HG02870 (cell line): ENCODE measurements at regions not wholly inside any gene's neighbourhood (a gene's known extent, or its start where the extent isn't known, plus 50 kb on each side); places are given as distances from the start of the nearest gene placed in this dataset.
A peak's percentile ranks its signal among the peaks of the same experiment; 100 is the strongest.

ENCODE experiments used
- ATAC-seq: cut with Tn5 transposase; IDR thresholded peaks from one replicate; pipeline ENCODE4 v1.9.1; 2021; ENCODE audit warnings: mild to moderate bottlenecking, moderate library complexity; ENCODE audit not compliant: unreplicated experiment

DNA sequence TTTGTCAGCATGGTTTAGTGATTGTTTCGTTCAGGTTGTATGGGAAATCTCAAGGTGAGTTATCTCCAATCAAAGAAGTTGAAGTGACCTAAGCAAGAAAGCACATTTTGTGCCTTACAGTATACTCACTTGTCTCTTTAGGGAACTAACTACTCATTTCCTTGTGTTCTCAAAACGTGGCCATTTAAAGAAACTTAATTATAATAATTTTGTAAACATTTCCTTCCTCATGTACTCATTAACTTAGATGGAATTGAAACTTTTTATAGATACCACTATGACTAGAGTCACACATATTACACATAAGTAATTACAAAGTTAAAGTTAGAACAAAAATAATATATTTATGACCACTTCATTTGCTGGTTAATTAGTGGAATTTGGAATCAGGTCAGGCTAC lies 552.6 kb downstream of the MRPL39 start:
- ATAC-seq, result no peak

GRCh38 chr21:25039461-25040380 lies 567.6 kb downstream of the MRPL39 start:
- ATAC-seq, result peak; percentile 82

GRCh38 chr21:25036775-25037174 lies 570.5 kb downstream of the MRPL39 start:
- peak; percentile 47 for ATAC-seq

GRCh38 chr21:25031750-25032149 lies 575.5 kb downstream of the MRPL39 start:
- no peak for ATAC-seq

GRCh38 chr21:25029580-25029979 lies 577.7 kb downstream of the MRPL39 start:
- ATAC-seq, result peak; percentile 61

DNA sequence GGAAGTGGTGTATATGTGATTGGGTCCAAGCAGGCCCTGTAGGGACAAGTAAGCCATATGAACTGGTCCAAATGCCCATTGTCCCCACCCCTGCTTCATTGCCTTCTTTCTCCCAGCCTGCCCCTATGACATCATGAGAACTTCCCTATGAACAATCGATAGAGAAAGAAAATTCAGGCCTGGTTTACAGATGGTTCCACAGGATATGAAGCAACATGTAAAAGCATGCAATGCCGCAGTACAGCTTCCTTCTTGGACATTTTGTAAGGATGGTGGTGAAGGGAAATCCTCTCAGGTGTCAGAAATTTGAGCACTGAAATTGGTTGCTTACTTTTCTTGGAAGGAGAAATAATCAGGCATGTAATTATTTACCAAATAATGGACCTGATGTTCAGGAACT lies 581.7 kb downstream of the MRPL39 start:
- ATAC-seq, result no peak

DNA sequence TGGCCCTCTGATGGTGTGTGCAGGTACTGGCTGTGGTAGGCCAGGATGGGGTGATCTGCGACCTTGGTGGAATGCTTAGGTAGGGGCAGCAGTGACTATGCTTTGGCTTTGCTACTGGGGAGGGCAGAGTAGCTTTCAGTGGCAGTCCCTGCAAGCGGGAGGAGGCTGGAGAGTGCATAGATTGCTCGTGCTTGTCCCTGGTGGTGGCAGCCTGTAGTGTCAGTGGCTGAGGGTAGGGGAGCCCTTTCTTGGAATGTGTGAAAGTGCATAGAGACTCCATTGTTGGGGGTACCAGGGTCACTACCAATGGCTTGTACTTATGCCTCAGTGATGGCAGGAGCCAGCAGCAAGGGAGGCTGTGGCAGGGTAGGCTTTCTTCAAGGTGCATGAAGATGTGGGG lies 582.6 kb downstream of the MRPL39 start:
- ATAC-seq, result no peak

DNA sequence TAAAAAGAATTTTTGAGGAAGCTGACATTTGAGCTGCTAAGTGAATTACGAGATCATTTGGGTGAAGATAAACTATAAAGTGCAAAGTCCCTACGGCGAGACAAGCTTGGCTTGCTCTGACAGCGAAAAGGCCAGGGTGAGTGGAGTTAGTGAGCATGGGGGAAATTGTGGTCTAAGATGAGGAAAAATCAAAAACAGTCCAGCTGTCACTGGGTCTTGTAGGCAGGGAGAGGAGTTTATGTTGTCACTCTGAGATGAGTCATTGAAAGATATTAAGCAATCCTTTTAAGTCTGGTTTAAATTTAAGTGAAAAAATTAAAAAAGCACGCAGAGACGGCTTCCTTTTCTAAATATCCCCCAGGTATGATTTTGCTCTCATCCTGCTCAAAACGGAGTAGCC lies 601.9 kb downstream of the MRPL39 start:
- ATAC-seq, result no peak

DNA sequence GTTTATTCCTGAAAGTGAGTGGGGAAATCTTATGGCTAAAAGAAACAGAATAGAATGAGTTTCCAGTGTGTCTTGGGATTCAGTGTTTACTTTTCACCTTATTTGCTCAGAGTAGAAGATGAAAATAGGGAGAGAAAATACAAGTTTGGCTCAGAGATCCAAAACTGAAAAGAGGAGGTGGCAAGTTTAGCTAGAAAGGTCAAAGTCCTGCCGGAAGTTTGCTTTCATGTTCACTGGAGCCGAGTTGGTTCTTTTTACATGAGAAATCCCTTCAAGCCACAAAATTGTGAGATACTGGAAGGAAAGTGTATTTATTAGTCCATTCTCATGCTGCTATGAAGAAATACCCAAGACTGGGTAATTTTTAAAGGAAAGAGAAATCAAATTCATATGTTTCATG lies 604.6 kb downstream of the MRPL39 start:
- ATAC-seq, result no peak

DNA sequence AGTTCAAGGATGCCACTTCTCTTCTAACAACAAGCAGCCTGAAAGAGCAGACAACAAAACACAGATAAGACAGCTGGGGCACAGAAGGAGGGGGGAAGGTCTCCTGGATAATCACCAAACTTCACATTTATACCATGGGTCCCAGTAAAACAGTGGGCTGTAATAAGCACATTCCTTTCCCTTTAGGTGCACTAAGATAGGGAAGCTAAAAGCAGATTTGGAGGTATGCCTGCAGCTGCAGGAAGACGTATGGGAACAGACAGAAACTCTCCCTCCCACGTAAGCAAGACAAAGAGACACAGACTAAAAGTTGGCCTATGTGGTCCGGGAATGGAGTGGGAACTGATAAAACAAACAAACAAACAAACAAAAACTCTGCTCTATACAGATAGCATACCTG lies 612.1 kb downstream of the MRPL39 start:
- no peak for ATAC-seq

DNA sequence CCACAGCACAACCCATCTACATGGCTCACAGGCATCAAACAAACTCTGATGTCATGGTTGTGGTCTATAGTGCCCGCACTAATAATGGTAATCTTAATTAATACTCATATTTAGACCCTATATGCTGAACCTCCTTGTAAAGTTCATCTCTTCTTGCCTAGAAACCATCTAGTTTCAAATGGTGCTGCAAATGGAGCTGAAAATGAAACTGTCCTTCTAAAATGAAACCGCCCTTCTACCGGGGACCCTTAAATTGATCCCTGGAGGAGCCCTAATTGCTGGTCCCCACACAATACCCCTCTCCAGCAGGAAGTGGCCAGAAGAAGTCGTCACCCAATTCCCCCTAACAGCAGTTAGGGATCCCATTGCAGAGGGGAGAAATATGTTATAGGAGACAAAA lies 612.6 kb downstream of the MRPL39 start:
- ATAC-seq, result peak; percentile 49

DNA sequence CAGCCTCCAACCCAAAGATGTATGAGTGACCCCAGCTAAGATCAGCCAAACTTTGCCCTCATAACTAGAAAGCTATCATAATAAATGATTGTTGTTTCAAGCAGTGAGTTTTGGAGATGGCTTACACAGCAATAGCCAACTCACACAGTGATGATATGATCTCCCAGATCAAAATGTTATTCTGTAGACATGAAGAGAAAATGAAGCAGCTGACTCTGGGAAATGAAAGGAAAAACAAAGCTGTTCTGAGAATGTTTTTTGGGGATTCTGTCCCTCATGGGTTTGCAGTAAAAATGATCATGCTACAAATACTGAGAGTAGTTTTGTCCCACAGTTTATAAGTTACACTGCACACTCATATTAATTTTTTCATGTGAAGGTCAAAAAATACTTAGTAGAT lies 617.8 kb downstream of the MRPL39 start:
- no peak for ATAC-seq

GRCh38 chr21:24988941-24989340 lies 618.3 kb downstream of the MRPL39 start:
- ATAC-seq, result no peak

- ATAC-seq, result peak; percentile 70
Observed at GRCh38 chr21:24976238-24976637, 631.0 kb downstream of the MRPL39 start.

DNA sequence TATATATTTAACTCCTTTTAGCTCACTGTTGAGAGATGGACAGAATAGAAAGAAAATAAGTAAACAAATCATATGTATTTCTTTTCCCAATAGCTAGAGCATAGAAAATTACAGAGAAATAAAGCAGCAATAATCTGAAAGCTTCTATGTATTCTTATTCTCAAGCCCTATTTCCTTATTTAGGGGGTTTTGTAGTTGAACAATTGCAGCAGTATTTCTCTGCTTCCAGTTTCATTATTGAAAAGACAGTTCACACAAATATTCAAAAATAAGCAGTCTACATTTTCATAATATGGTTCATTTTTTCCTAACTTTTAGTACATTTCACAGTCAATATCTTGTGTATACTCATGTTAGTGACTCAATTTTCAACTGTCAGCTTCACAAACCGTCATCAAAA lies 638.2 kb downstream of the MRPL39 start:
- ATAC-seq, result no peak

- peak; percentile 97 for ATAC-seq
Observed at GRCh38 chr21:24955275-24955961, 651.9 kb downstream of the MRPL39 start.

DNA sequence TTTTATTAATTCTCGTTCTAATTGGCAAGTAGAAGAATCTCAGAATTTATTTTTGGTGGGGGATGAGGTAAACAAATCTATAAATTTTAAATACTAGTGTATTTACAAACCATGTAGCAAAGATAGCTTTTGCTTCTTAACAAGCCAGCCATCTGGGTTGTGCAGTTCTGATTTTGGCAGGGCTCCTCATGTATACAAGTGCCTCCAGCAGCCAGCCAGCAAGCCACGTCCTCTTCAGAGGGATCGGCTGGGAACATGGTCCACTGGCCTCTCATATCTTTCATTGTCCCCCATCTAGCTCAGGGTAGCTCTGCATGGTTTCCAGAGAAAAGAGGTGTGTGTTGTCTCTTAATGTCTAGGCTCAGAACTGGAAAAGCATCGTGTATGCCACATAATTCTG lies 659.1 kb downstream of the MRPL39 start:
- no peak for ATAC-seq

GRCh38 chr21:24945910-24946309 lies 661.4 kb downstream of the MRPL39 start:
- ATAC-seq, result no peak

GRCh38 chr21:24941316-24942185 lies 665.7 kb downstream of the MRPL39 start:
- no peak for ATAC-seq

DNA sequence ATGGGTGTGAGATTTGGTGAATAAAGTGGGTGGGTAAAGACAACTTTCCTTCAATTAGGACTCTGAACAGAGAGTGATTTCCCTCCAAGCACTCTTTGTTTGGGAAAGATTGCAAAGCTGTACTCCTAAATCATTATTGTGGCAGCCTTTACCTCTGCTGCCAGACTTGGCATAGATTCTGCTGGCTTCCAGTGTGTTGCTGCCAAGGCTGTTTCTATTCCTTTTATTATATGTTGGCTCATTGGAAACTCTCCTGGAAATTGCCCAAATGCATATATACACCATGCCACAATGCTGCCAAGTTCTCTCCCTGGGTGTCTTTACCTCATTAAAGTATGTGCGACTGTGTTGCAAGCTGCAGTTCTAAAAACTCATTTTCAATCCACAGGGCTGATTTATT lies 668.0 kb downstream of the MRPL39 start:
- ATAC-seq, result no peak

- no peak for ATAC-seq
Observed at GRCh38 chr21:24938573-24938972, 668.7 kb downstream of the MRPL39 start.
